ENCODE measurements at regions not wholly inside any gene's neighbourhood (a gene's known extent, or its start where the extent isn't known, plus 50 kb on each side); places are given as distances from the start of the nearest gene placed in this dataset.

- Histone ChIP-seq H3K4me3 (ENCODE audit: low read depth, low read length) (no peak overlapping the region), H3K9me3 (ENCODE audit: control insufficient read depth, insufficient read depth, low read length) (peaks cover 8% of the 10 kb centered on the region), H3K27ac (ENCODE audit: low read depth, low read length) (no peak overlapping the region), H3K27me3 (ENCODE audit: control insufficient read depth, insufficient read depth, low read length) (no peaks in the 10 kb centered on the region)
- ChIA-PET CTCF (no interaction called here), POLR2A (no interaction called here)
- DNase-seq (ENCODE audit: low read depth, low spot score): no peak
- TF ChIP-seq, protein P1, sequence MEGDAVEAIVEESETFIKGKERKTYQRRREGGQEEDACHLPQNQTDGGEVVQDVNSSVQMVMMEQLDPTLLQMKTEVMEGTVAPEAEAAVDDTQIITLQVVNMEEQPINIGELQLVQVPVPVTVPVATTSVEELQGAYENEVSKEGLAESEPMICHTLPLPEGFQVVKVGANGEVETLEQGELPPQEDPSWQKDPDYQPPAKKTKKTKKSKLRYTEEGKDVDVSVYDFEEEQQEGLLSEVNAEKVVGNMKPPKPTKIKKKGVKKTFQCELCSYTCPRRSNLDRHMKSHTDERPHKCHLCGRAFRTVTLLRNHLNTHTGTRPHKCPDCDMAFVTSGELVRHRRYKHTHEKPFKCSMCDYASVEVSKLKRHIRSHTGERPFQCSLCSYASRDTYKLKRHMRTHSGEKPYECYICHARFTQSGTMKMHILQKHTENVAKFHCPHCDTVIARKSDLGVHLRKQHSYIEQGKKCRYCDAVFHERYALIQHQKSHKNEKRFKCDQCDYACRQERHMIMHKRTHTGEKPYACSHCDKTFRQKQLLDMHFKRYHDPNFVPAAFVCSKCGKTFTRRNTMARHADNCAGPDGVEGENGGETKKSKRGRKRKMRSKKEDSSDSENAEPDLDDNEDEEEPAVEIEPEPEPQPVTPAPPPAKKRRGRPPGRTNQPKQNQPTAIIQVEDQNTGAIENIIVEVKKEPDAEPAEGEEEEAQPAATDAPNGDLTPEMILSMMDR (IDR thresholded peaks at IDR 0.05; ENCODE audit: low read depth, low read length): no peak
These were observed 68.7 kb upstream of the RNF7 start for GRCh38 chr3:141669434-141669833.

GRCh38 chr3:141677701-141678100 is 60.4 kb upstream of the RNF7 start:
- H3K27me3 ChIP-seq (ENCODE audit: control insufficient read depth, insufficient read depth, low read length): no peaks in the 10 kb centered on the region
- CTCF ChIA-PET: no interaction called here
- POLR2A ChIA-PET: no interaction called here
- H3K9me3 ChIP-seq (ENCODE audit: control insufficient read depth, insufficient read depth, low read length): no peaks in the 10 kb centered on the region
- H3K27ac ChIP-seq (ENCODE audit: low read depth, low read length): no peak overlapping the region
- no peak for DNase-seq (ENCODE audit: low read depth, low spot score)
- no peak overlapping the region for H3K4me3 ChIP-seq (ENCODE audit: low read depth, low read length)
- TF ChIP-seq, protein P1 (IDR thresholded peaks at IDR 0.05; ENCODE audit: low read depth, low read length): no peak

- no peaks in the 10 kb centered on the region for H3K9me3 ChIP-seq (ENCODE audit: control insufficient read depth, insufficient read depth, low read length)
- no peak overlapping the region for H3K27ac ChIP-seq (ENCODE audit: low read depth, low read length)
- H3K4me3 ChIP-seq (ENCODE audit: low read depth, low read length): no peak overlapping the region
- TF ChIP-seq, protein P1 (IDR thresholded peaks at IDR 0.05; ENCODE audit: low read depth, low read length): no peak
- no peak for DNase-seq (ENCODE audit: low read depth, low spot score)
- H3K27me3 ChIP-seq (ENCODE audit: control insufficient read depth, insufficient read depth, low read length): no peaks in the 10 kb centered on the region
- CTCF ChIA-PET: interaction anchor here (0.5 to 0.6 kb wide), 2 partner anchors 10 to 894 kb away, joined by 3 to 4 read pairs; no protein-coding TSS in a partner anchor
- POLR2A ChIA-PET: no interaction called here
These were observed 57.3 kb upstream of the RNF7 start for GRCh38 chr3:141680620-141681389.

GRCh38 chr3:141681390-141681780 is 56.7 kb upstream of the RNF7 start:
- H3K9me3 ChIP-seq (ENCODE audit: control insufficient read depth, insufficient read depth, low read length): no peaks in the 10 kb centered on the region
- POLR2A ChIA-PET: no interaction called here
- no peaks in the 10 kb centered on the region for H3K27me3 ChIP-seq (ENCODE audit: control insufficient read depth, insufficient read depth, low read length)
- TF ChIP-seq, protein P1 (IDR thresholded peaks at IDR 0.05; ENCODE audit: low read depth, low read length): no peak
- CTCF ChIA-PET: no interaction called here
- H3K4me3 ChIP-seq (ENCODE audit: low read depth, low read length): no peak overlapping the region
- no peak overlapping the region for H3K27ac ChIP-seq (ENCODE audit: low read depth, low read length)
- no peak for DNase-seq (ENCODE audit: low read depth, low spot score)

DNA sequence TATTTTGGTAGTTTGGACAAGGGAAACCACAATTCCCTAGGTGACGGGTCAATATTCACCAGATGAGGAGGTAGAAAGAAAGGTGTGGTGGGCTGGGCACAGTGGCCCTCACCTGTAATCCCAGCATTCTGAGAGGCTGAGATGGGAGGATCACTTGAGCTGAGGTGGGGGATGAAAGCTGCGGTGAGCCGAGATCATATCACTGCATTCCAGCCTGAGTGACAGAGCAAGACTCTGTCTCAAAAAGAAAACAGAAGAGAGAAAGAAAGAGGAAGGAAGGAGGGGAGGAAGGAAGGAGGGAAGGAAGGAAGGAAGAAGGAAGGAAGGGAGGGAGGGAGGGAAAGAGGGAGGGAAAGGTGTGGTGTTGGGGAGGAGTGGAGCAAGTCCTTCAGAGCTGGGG is 56.1 kb upstream of the RNF7 start:
- CTCF ChIA-PET: interaction anchor here (1.7 kb wide), 1 partner anchor 37 kb away, joined by 3 read pairs; no protein-coding TSS in a partner anchor
- Histone ChIP-seq H3K27ac (ENCODE audit: low read depth, low read length) (no peak overlapping the region), H3K4me3 (ENCODE audit: low read depth, low read length) (no peak overlapping the region), H3K9me3 (ENCODE audit: control insufficient read depth, insufficient read depth, low read length) (no peaks in the 10 kb centered on the region), H3K27me3 (ENCODE audit: control insufficient read depth, insufficient read depth, low read length) (no peaks in the 10 kb centered on the region)
- DNase-seq (ENCODE audit: low read depth, low spot score): no peak
- TF ChIP-seq, protein P1 (IDR thresholded peaks at IDR 0.05; ENCODE audit: low read depth, low read length): no peak
- POLR2A ChIA-PET: no interaction called here

Data from AG04450 (cell line).